ENCODE measurements at regions not wholly inside any gene's neighbourhood (a gene's known extent, or its start where the extent isn't known, plus 50 kb on each side); places are given as distances from the start of the nearest gene placed in this dataset.

DNA sequence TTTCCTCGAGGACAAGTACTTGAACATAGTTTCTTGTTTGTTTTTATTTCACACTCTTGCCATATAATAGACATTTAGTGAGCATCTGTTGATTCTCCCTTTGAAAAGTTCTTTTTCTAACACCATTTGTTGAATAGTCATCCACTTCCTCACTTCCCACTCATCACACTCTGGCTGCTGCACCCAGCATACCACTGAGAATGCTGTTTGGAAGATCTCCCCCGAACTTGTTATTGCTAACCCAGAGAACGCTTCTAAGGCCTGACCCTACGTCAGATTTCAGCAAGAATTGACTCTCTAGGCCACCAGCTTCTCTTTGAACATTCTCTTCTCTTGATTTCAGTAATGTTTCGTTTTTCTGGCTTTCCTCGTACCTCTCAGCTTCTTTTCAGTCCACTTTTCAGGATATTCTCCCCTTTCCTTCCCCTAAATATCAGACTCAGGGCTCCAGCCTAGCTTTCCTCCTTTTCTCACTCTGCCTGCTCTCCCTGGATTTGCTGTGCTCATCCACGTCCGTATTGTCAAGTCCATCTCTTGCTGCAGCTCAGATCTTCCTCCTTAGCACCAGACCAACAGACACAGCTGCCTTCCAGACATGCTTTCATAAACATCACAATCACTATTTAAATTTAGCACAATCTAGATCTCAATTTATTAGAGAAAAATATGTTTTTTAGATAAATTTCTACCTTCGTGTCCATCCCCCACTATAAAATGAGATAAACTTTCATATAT is 94.0 kb upstream of the SLC38A4 start:
- peaks cover 8% of the 10 kb centered on the region for H3K4me1 ChIP-seq (ENCODE audit: control insufficient read depth, extremely low read depth, insufficient read depth, low read length)
- no peaks in the 10 kb centered on the region for H3K27me3 ChIP-seq (ENCODE audit: control insufficient read depth, extremely low read depth, insufficient read depth, low read length)
- no peaks in the 10 kb centered on the region for H4K20me1 ChIP-seq (ENCODE audit: control insufficient read depth, extremely low read depth, insufficient read depth, low read length)
- H3K4me2 ChIP-seq (ENCODE audit: control insufficient read depth, extremely low read depth, insufficient read depth, low read depth, low read length), result no peak overlapping the region
- no peak overlapping the region for H3K27ac ChIP-seq (ENCODE audit: control insufficient read depth, insufficient read depth, low read length)
- H3K9me1 ChIP-seq (ENCODE audit: control insufficient read depth, extremely low read depth, insufficient read depth, low read length), result no peaks in the 10 kb centered on the region
- no peaks in the 10 kb centered on the region for H3K36me3 ChIP-seq (ENCODE audit: control insufficient read depth in 2 of 2, extremely low read depth in 1 of 2, insufficient read depth in 2 of 2, low read length in 2 of 2)
- H2AFZ ChIP-seq (ENCODE audit: control insufficient read depth, low read length), result no peak overlapping the region
- no peak overlapping the region for H3K9ac ChIP-seq (ENCODE audit: control insufficient read depth, extremely low read depth, insufficient read depth, low read length)
- no peak for FAIRE-seq
- no peaks in the 10 kb centered on the region for H3K79me2 ChIP-seq (ENCODE audit: control insufficient read depth, insufficient read depth, low read length)
- no peak overlapping the region for H3K4me3 ChIP-seq (ENCODE audit: control insufficient read depth in 2 of 3, extremely low read depth in 1 of 3, insufficient read depth in 2 of 3, low read depth in 1 of 3, low read length in 3 of 3)
- no peak for DNase-seq (ENCODE audit: low read depth, low spot score)
- dilution Hi-C loops (cut with MboI; ENCODE audit: extremely low pct_ligation_motif_present, low sequenced_read_pairs), result no loop called here
- no peaks in the 10 kb centered on the region for H3K9me3 ChIP-seq (ENCODE audit: control insufficient read depth, low read depth, low read length)
- TF ChIP-seq, protein P1, sequence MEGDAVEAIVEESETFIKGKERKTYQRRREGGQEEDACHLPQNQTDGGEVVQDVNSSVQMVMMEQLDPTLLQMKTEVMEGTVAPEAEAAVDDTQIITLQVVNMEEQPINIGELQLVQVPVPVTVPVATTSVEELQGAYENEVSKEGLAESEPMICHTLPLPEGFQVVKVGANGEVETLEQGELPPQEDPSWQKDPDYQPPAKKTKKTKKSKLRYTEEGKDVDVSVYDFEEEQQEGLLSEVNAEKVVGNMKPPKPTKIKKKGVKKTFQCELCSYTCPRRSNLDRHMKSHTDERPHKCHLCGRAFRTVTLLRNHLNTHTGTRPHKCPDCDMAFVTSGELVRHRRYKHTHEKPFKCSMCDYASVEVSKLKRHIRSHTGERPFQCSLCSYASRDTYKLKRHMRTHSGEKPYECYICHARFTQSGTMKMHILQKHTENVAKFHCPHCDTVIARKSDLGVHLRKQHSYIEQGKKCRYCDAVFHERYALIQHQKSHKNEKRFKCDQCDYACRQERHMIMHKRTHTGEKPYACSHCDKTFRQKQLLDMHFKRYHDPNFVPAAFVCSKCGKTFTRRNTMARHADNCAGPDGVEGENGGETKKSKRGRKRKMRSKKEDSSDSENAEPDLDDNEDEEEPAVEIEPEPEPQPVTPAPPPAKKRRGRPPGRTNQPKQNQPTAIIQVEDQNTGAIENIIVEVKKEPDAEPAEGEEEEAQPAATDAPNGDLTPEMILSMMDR (optimal IDR thresholded peaks at IDR 0.05 in 1 of 3, IDR thresholded peaks at IDR 0.05 in 1 of 3, conservative IDR thresholded peaks at IDR 0.05 in 1 of 3; ENCODE audit: extremely low read depth in 1 of 3, insufficient read depth in 2 of 3, low read length in 3 of 3), result no peak
- TF ChIP-seq EZH2 (IDR thresholded peaks at IDR 0.05; ENCODE audit: low read length), result no peak

DNA sequence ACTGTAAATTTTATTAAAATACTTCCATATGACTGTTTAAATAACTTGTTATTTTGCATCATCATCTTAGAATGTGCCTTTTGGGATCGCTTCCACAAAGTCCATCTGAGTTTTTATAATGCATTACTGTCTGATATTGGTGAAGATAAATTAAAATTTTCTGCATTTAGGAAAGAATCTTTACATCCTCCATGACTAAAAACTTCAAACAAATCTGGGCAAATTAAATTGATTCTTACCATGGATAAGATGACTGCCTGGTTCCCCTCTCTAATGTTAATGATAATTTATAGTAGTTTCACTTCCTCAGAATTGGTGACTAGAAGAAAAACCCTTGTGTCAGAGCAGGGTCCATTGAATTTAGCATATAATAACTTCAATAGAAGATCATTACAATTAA is 94.7 kb upstream of the SLC38A4 start:
- Histone ChIP-seq H3K9ac (ENCODE audit: control insufficient read depth, extremely low read depth, insufficient read depth, low read length) (no peak overlapping the region), H3K4me2 (ENCODE audit: control insufficient read depth, extremely low read depth, insufficient read depth, low read depth, low read length) (no peak overlapping the region), H3K4me1 (ENCODE audit: control insufficient read depth, extremely low read depth, insufficient read depth, low read length) (peaks cover 6% of the 10 kb centered on the region), H3K27me3 (ENCODE audit: control insufficient read depth, extremely low read depth, insufficient read depth, low read length) (no peaks in the 10 kb centered on the region), H3K27ac (ENCODE audit: control insufficient read depth, insufficient read depth, low read length) (no peak overlapping the region), H3K36me3 (ENCODE audit: control insufficient read depth in 2 of 2, extremely low read depth in 1 of 2, insufficient read depth in 2 of 2, low read length in 2 of 2) (no peaks in the 10 kb centered on the region), H3K79me2 (ENCODE audit: control insufficient read depth, insufficient read depth, low read length) (no peaks in the 10 kb centered on the region), H4K20me1 (ENCODE audit: control insufficient read depth, extremely low read depth, insufficient read depth, low read length) (no peaks in the 10 kb centered on the region), H3K9me3 (ENCODE audit: control insufficient read depth, low read depth, low read length) (no peaks in the 10 kb centered on the region), H3K4me3 (ENCODE audit: control insufficient read depth in 2 of 3, extremely low read depth in 1 of 3, insufficient read depth in 2 of 3, low read depth in 1 of 3, low read length in 3 of 3) (no peak overlapping the region), H2AFZ (ENCODE audit: control insufficient read depth, low read length) (no peak overlapping the region), H3K9me1 (ENCODE audit: control insufficient read depth, extremely low read depth, insufficient read depth, low read length) (no peaks in the 10 kb centered on the region)
- no peak for DNase-seq (ENCODE audit: low read depth, low spot score)
- no peak for FAIRE-seq
- dilution Hi-C loops (cut with MboI; ENCODE audit: extremely low pct_ligation_motif_present, low sequenced_read_pairs), result no loop called here
- no peak for TF ChIP-seq EZH2 (IDR thresholded peaks at IDR 0.05; ENCODE audit: low read length)
- TF ChIP-seq, protein P1 (optimal IDR thresholded peaks at IDR 0.05 in 1 of 3, IDR thresholded peaks at IDR 0.05 in 1 of 3, conservative IDR thresholded peaks at IDR 0.05 in 1 of 3; ENCODE audit: extremely low read depth in 1 of 3, insufficient read depth in 2 of 3, low read length in 3 of 3), result no peak
